GM23248 (cell line): ENCODE measurements at regions not wholly inside any gene's neighbourhood (a gene's known extent, or its start where the extent isn't known, plus 50 kb on each side); places are given as distances from the start of the nearest gene placed in this dataset.

Experiments used
- EZH2 ChIP-seq: fragments of 200-600 bp; sonication (generic); IDR thresholded peaks from 2 replicates; pipeline ENCODE4 v1.6.1; 2018; ENCODE audit warnings: antibody characterized with exemption, mild to moderate bottlenecking; ENCODE audit not compliant: insufficient read depth, poor library complexity, severe bottlenecking
- EZH2phosphoT487 ChIP-seq: fragments of 200-600 bp; sonication (generic); IDR thresholded peaks from 2 replicates; pipeline ENCODE4 v1.6.1; 2018; ENCODE audit warnings: antibody characterized with exemption, moderate library complexity, mild to moderate bottlenecking, low read depth; ENCODE audit not compliant: insufficient read depth

GRCh38 chr6:103893141-103893581 lies 966.6 kb downstream of the HACE1 start:
- TF ChIP-seq EZH2 (no peak), EZH2phosphoT487 (no peak)
